ENCODE measurements at regions not wholly inside any gene's neighbourhood (a gene's known extent, or its start where the extent isn't known, plus 50 kb on each side); places are given as distances from the start of the nearest gene placed in this dataset.

- TF ChIP-seq CTCF (IDR thresholded peaks at IDR 0.05) (no peak), POLR2A (IDR thresholded peaks at IDR 0.05) (no peak)
Measured at GRCh38 chr10:47098238-47098637, 187.0 kb downstream of the PTPN20 start.
